NCI-H345 (cell line): ENCODE measurements at regions not wholly inside any gene's neighbourhood (a gene's known extent, or its start where the extent isn't known, plus 50 kb on each side); places are given as distances from the start of the nearest gene placed in this dataset.
"Not testable (repeated sequence)": the region's sequence is repeated elsewhere in the genome, so short reads cannot be mapped to it uniquely, and the experiment has no call there.

Source experiments
- DNase-seq: peaks from one replicate; lab custom pipeline; 2025; lab: John Stamatoyannopoulos, UW

- no peak for DNase-seq
These were observed 127.6 kb downstream of the MRPL14 start for GRCh38 chr6:43999628-44000027.

GRCh38 chr6:43998592-43999243 is 128.5 kb downstream of the MRPL14 start:
- DNase-seq: peak; percentile 12

- not testable (repeated sequence) for DNase-seq
These were observed 129.2 kb downstream of the MRPL14 start for GRCh38 chr6:43997990-43998585.

- no peak for DNase-seq
These were observed 129.9 kb downstream of the MRPL14 start for GRCh38 chr6:43997345-43997677.

GRCh38 chr6:43996618-43997344 is 130.5 kb downstream of the MRPL14 start:
- no peak for DNase-seq

- no peak for DNase-seq
These were observed 132.1 kb downstream of the MRPL14 start for GRCh38 chr6:43995137-43995536.

- DNase-seq: peak; percentile 15
These were observed 133.2 kb downstream of the MRPL14 start for GRCh38 chr6:43993881-43994523.

GRCh38 chr6:43992783-43993644 is 134.2 kb downstream of the MRPL14 start:
- DNase-seq: no peak

- DNase-seq: no peak
These were observed 135.1 kb downstream of the MRPL14 start for GRCh38 chr6:43992126-43992663.

- no peak for DNase-seq
These were observed 136.3 kb downstream of the MRPL14 start for GRCh38 chr6:43990627-43991619.

GRCh38 chr6:43990275-43990626 is 137.0 kb downstream of the MRPL14 start:
- DNase-seq: no peak

GRCh38 chr6:43989581-43990146 is 137.6 kb downstream of the MRPL14 start:
- no peak for DNase-seq

- DNase-seq: no peak
These were observed 138.5 kb downstream of the MRPL14 start for GRCh38 chr6:43988801-43989200.

- DNase-seq: no peak
These were observed 139.3 kb downstream of the MRPL14 start for GRCh38 chr6:43987838-43988439.

GRCh38 chr6:43986177-43986825 is 141.0 kb downstream of the MRPL14 start:
- DNase-seq: peak; percentile 18

GRCh38 chr6:43985329-43985728 is 141.9 kb downstream of the MRPL14 start:
- DNase-seq: no peak

GRCh38 chr6:43984442-43985321 is 142.6 kb downstream of the MRPL14 start:
- no peak for DNase-seq

- DNase-seq: peak; percentile 86
These were observed 143.6 kb downstream of the MRPL14 start for GRCh38 chr6:43983632-43984031.
